ENCODE measurements at regions not wholly inside any gene's neighbourhood (a gene's known extent, or its start where the extent isn't known, plus 50 kb on each side); places are given as distances from the start of the nearest gene placed in this dataset.
"Not testable (repeated sequence)": the region's sequence is repeated elsewhere in the genome, so short reads cannot be mapped to it uniquely, and the experiment has no call there.

DNA sequence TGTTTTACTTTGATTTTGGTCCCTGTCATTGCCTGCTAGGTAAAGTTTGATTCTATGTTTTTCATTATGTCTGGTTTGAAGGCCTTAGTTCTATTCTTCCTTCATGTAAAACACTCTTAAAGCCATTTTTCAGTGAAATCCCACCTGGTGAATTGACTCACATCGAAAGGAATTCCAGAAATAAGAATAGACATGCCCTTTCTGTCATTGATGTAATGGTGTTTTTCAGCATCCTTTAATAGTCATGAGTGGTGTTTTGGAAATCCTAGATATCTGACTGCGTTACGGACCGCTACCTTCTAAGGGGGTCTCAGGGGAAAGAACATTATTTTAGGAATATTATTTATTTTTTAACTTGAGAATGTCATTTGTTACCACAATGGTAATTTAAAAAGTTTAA lies 104.5 kb upstream of the ZEB2 start:
- no peak for DNase-seq

DNA sequence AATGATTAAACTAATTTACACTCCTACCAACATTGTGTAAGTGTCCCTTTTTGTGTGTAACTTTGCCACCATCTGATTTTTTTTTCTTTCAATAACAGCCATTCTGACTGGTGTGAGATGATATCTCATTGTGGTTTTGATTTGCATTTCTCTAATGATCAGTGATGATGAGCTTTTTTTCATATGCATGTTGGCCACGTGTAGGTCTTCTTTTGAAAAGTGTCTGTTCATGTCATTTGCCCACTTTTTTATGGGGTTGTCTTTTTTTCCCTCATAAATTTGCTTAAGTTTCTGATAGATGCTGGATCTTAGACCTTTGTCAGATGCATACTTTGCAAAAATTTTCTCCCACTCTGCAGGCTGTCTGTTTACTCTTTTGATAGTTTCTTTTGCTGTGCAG lies 102.5 kb upstream of the ZEB2 start:
- not testable (repeated sequence) for DNase-seq

DNA sequence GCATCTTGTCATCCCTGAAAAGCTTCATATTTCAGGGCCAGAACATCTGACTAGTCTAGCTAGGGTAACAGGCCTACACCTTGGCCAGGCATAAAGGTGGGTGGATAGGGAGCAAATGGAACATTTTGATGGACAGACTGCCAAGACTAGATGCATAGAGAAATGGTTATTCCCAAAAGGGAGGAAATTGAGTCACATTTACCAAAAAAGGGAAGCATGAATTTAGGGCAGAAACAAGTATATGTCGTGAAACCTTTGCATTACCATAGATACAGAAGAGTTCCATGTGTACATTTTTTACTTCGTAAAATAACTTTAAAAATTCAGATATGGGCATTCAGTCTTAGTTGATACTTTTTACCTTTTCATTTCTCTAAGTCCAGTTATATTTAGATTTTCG lies 101.3 kb upstream of the ZEB2 start:
- no peak for DNase-seq

DNA sequence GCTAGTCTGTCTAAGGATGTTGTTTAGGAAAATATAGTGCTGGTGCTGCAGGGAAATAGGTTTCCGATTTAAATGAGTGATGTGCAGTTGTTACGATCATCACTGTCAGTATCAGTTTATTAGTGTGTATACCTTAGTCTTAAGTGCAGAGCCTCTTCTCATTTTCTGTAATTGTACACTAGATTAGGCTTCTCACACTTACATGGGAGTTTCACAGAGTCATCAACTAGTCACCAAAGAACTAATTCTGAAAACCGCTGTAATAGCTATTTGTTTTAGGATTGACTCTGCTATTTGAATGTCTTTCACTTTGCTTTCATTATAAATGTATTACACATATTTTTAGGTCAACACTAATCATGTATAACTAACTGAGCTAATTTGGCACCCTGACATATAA lies 99.8 kb upstream of the ZEB2 start:
- no peak for DNase-seq

DNA sequence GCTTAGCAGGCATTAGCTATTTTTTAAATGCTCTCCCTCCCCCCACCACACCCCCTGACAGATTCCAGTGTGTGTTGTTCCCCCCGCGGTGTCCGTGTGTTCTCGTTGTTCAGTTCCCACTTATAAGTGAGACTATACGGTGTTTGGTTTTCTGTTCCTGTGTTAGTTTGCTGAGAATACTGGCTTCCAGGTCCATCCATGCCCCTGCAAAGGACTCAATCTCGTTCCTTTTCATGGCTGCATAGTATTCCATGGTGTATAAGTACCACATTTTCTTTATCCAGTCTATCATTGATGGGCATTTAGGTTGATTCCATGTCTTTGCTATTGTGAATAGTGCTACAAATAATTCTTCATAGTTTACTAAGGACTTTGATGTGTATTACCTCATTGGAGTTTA lies 97.3 kb upstream of the ZEB2 start:
- DNase-seq = not testable (repeated sequence)

DNA sequence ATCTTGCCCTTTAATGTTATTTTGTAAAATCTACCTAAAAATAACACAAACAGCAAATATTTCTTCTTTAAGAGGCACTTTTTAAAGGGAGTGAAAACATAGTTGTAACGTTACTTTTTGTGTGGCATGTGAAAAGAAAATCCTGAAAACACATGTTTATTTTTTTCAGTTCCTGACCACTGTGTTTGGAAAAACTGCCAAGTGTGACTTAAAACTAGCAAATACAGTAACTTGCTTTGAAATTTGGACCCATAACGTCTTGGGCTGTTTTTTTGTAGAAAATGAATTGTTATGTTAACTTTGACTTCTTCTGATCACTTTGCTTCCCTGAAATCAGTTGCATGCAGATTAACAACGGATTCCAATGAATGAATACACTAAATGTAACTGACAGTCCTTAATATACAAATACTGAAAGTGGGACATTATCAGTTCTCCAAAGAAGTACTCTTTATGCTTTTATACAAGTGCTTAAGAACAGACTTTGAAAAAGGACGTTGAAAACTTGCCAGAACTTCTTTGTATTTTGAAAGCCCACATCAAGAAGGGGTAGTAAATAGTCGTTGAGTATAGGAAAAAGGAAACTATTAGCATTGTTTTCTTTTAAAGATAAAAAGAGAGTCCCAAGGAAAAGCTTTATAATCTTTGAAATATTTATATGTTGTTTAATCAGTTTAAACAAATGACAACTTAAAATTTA lies 96.1 kb upstream of the ZEB2 start:
- no peak for DNase-seq

DNA sequence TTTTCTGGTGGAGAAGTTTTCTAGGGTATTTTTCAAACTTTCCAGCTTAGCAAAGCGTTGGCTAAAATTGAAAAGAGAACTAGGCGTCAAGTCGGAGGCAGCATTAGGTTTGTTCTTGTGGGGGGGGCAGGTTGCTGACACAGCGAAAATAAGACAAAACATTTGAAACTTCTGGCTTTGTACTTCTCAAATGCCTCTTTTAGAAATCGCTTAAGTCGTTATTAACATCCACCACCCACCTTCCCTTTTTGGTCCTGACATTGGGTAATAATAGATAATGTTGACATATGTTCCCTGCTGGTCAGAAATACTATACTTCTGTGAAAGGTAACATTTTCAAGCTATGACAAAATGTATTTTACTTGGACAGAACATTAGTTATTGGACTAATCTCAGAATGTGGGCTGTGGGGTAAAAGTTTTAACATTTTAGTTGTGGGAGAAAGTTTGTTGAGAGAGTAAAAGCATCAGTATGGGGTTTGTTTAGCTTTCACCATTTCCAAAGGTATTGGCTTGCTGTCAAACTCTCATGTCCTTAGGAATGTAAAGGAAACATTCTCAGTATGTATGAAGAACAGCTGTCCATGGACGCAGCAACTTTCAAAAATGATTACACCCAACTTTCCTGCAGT lies 88.1 kb upstream of the ZEB2 start:
- DNase-seq = no peak

DNA sequence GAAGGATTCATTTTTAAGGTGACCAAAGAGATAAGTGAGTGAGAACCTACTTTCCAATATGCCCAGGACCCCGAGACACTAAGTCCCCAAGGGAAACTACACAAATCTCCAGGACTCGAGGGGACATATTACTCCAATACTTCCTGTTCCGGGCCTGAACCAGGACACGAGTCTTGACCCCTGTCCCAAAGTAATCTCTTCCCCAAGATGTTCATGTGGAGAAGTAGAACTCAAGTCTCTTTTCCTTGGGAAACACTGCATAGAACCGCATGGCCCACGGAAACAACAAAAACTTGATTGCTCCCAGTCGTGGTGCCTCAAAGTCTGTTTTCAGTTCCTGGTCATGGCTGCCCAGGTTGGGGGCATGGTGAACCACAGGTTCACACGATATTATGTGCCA lies 87.2 kb upstream of the ZEB2 start:
- no peak for DNase-seq

DNA sequence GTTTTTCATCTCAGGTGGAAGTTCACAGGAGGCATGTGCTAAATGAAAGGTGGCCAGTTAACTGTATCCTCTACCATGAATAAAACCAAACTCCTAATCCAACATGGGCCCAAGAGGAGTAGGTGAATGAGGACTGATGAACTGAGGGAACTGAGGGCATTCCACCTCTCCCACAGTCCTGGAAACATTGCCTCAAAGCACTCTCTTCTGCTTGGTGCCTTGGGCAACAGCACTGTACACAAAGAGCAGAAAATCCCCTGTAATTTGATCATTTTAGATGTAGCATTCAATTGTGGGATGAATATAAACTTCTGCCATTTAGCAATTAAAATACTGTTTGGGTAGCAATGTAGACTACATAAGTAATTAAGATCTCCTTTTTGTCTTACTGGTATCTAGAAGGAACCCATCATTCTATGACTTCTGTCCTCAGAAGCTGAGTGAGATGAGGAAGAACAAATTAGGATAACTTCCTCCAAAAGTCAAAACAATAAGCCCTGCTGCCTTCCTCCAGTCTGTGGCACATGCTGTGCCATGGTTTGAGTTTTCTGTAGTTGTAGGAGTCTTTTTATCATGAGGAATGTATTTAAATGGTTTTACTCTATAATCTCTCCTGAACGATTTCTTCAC lies 86.7 kb upstream of the ZEB2 start:
- no peak for DNase-seq

DNA sequence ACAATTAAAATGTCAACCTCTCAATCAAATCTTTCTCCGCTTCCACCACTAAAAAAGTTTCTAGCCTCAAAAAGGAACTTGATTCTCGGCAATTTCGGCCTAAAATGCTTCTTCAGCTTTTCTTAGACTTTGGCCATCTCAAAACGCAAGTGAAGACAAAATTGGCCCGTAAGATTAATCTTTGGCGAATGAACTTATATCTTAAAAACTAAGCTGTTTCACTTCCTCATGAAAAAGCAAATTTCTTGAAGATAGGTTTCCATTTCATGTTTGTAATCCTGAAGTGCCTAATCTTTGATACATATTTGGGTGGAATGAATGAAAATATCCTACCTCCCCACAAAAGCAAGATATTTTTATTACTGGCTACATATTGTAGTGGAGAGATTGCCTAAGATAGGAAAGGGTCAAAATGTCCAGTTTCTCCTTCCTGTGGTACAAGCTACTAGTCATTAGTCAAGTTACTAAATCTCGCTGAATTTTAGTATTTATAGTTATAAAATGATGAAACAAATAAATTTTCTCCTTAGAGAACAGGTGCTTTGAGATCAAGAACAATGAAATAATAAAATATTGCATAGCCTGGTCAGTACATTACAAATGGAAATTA lies 85.4 kb upstream of the ZEB2 start:
- DNase-seq = no peak

DNA sequence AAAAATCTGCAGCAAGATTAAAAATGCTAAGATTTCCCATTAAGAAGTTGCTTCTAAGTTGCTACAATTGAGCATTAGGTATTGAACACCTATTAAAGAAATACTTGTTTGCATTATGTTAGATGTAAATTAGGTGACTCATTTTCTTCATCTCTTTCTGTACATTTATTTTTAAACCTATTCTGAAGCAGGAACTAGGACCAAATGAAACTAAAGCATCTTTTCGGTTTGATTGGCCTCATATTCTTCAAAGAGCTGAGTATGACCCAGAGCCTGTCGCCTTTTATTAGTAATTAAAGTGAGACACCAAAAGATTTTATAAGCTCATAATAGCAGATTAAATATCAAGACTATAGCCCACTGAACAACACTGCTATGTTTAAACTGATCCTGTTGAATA lies 83.4 kb upstream of the ZEB2 start:
- no peak for DNase-seq

DNA sequence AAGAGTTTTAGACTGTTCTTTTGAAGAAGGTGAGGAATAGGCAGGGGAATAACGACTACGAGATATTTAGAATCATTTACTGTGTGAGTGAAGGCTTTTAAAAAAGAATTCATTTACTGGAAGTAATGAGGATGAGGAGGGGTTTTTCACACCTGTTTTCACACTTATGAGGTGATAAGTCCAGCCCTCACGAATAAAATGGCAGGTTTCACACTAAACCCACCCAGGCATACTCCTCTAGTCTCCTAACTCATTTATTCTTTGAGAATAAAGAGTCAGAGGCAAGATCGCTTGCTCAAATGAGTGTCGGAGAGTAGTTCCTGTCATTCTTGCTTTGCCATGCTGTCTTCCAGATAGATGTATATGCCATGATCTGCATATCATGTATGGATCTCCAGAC lies 79.0 kb upstream of the ZEB2 start:
- no peak for DNase-seq

DNA sequence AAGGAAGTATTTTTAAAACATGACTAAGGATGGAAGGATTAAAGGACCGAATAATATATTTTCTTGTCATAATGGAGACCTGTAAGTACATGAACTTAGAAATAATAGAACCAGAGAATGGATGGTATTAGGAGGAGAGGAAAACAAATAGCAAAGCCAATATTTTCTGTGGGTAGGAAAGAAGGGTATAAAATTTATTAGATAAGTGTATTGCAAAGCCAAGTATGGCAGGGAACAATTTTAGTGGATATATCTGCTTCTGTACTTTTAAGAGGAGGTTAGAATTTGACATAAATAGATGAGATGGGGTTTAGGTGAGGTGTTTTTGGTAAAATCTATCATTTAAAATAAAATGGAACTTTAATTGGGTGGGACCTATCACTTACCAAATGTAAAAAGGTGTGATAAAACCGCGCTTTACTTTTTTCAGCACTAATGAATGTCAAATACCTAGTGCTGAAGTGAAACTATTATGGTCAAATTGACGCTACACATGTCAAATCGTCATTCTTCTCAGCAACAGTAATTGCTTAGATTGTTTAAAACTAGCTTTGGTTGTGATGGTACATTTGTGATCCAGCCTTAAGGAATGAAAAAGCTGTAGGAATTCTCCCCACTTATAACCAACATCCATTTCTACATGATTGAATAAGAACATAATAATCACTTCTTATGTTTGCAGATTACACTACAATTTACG lies 78.1 kb upstream of the ZEB2 start:
- DNase-seq = no peak

DNA sequence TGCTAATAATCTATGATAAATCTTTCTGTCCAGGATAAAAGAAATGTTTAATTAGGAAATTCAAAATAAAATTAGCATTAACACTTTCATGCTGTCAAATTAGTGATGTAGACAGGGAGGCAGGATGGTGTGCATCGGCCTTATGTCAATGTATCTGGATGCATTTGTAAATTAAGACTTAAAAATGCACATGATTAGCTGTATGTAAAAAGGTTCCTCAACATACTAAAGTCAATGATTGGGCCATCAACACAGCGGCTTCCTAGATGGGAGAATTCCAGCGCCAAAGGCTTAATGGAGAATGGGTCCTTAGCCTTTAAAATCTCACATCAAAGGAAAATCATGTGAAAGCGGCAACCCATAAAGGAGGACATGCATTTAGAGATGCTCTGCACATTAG lies 77.5 kb upstream of the ZEB2 start:
- DNase-seq = no peak

DNA sequence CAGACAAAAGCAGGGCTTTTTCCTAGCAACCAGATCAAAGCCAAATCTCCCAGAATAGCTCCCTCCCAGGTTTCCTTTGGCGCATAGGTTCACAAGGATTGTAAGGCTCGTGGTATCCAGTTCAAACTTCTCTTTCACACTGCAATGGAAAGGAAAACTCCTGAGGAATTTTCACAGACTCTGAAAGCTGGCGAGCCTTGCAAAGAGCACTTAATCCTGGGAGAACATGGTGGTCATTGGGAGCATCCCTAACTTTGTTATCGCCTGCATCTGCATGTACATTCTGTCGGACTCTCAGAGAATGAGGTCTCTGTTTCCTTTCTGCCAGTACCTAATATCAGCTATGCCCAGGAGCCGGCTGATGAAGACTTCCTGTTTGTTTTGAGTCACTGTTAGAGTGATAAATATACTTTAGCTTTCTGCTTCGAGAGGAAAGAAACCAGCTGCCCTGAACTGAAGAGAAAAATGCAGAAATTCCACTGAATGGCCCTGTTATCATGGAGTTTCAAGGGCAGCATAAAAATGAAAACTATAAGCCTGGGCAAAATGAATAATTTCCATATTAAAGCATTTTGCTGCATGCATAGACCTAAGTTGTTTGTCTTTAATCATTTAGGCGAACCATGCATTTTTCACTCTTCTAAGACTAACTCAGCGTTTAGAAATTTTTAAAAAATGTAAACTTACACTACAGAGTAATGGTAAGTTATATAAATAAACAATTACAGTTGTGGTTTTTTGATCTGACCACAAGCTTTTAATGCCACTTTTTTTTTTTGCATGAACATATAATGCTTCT lies 76.4 kb upstream of the ZEB2 start:
- no peak for DNase-seq

DNA sequence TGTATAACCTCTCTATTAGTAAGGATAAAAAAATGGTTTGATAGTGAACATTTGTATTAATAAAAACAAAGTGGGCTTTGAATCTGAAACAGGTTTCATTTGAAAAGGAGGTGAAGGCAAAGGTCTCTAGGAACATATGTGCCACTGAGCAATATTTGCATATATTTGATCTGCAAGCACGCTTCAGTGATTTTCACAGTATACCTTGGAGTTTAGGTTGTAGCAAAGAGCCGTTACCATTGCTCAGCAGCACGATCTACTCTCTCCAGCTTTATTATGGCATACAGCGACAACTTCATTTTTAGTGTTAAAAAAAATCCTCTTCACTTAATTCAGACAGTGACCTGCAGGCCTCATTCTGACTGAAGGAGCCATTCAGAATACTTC lies 75.8 kb upstream of the ZEB2 start:
- no peak for DNase-seq

DNA sequence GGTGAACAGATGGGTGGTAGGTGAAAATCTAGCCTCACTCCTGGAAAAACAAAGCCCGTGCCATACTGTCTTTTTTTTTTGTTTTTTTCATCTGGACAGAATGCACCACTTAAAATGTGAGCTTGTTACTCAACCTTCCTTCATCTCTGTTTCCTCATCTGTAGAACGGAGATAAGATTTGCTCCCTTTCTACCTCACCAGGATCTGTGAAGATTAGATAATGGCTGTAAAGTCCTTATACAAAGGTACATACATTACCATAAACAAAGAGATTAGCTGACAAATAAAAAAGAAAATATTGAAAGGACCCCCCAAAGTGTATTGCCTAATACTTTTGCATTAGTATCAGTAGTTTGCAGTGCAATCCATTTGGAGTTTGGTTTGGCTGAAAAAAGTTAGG lies 75.4 kb upstream of the ZEB2 start:
- DNase-seq = no peak

DNA sequence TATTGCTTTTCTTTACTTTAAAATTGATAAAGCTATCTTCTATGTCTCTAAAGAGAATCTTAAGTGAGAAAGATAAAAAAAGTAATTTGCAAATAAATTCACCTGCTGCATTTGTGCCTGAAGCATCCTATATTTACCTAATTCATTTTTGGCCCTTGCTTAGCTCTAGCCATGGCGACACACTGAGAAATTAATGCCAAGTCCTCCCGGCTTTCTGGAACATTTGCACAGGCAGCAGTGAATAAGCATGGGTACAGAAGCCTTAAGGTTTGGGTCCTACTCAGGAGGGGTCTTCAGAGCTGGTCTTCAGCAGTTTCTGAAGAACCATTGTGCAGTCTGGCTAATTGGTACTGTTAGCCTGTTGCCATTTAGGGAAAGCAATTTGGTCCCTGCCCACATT lies 73.9 kb upstream of the ZEB2 start:
- no peak for DNase-seq

DNA sequence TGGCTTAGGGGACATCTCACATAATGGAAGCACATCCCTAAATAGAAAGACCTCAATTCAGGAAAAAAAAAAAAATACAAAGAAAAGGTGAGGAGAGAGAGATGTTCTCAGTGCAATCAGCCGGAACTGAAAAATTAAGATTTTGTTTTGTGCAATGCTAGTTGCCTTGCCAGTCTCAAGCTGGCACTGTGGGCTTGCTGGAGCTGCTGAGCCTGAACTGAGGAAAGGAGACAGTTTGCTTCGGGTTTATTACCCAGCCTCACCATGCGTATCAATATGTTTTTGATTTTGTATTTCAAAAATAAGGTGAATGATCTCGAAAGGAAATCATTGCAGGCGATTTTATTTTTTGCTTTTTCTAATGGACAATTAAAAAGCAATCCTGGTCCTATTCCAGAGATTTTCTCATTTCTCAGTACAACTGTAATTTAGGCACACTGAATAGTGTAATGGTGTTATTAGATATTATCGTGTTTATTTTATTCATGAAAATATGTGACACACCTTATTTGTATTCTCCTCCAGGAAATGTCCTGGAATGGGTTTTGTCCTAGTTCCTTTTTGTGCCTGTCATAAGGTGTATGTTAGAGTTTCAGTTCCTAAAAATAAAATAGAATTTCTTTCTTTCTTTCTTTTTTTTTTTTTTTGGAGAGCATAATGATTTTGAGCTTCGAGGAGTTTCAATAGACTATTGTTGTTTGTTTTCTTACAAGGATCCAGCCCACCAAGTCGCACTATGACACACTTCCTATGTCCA lies 72.8 kb upstream of the ZEB2 start:
- no peak for DNase-seq

DNA sequence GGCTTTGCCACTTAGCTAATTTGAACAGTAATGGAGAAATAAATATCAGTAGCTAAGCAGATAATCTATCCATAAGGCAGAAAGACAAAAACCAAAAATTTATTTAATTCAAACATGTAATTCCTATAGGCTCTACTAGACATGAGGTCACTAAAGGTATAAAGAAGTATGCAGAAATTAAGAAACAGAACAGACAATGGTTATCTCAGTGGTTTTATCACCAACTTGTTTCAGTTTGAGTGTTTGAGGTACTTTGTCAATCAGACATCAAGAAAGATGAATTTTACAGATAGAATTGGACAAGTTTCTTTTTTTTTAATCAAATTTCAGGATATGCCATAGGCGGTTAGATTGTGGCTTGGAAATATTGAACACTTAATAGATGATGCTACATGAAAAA lies 67.4 kb upstream of the ZEB2 start:
- no peak for DNase-seq

DNA sequence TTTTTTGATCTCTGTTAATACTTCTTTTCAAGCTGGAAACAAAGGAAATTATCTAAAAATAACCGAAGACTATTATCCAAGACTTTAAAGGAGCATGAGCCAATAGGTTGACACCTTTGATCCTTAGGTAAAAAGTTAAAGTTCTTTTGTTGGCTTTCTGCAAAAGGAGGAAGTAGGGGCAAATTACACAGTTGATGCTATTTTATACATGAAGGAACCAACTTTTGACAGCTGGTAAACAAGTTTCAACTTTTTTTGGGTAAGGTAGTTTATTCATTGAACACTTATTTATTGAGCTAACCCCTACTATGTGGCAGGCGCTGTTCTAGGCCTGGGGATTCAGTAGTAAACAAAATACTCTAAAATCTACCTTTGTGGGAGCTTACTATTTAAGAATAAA lies 66.6 kb upstream of the ZEB2 start:
- DNase-seq = no peak
